HepG2 (cell line): ENCODE measurements at regions not wholly inside any gene's neighbourhood (a gene's known extent, or its start where the extent isn't known, plus 50 kb on each side); places are given as distances from the start of the nearest gene placed in this dataset.

Experiments
- CREB1 ChIP-seq, 2 experiments: fragments of 450-650 bp in 1 of 2; IDR thresholded peaks; 2 replicates each; pipeline ENCODE4 v1.6.1; 2016 to 2017; ENCODE audit warnings: control low read depth in 1 of 2, mild to moderate bottlenecking in 1 of 2, missing compliant biosample characterization in 1 of 2, missing genetic modification characterization in 1 of 2
- DNMT1 ChIP-seq: sonication (generic); formaldehyde crosslinking; IDR thresholded peaks from 2 replicates; pipeline ENCODE4 v1.5.1; 2020; ENCODE audit warnings: mild to moderate bottlenecking, missing genetic modification reagents
- DNMT3B ChIP-seq: conservative IDR thresholded peaks from 2 replicates; pipeline ENCODE4 v1.6.1; 2016; ENCODE audit warnings: missing biosample characterization, control low read depth
- DPF2 ChIP-seq: sonication (generic); formaldehyde crosslinking; IDR thresholded peaks from 2 replicates; pipeline ENCODE4 v1.4.0; 2020; ENCODE audit warnings: mild to moderate bottlenecking, low read depth, missing genetic modification reagents, borderline replicate concordance
- FOXA3 ChIP-seq: IDR thresholded peaks from 2 replicates; pipeline ENCODE4 v1.6.1; 2016; ENCODE audit warnings: missing genetic modification reagents, missing compliant biosample characterization
- GZF1 ChIP-seq: sonication (generic); formaldehyde crosslinking; IDR thresholded peaks from 2 replicates; pipeline ENCODE4 v1.5.1; 2020; ENCODE audit warnings: mild to moderate bottlenecking, missing genetic modification reagents
- HIVEP1 ChIP-seq: sonication (generic); formaldehyde crosslinking; IDR thresholded peaks from 2 replicates; pipeline ENCODE4 v1.4.0; 2020; ENCODE audit warnings: mild to moderate bottlenecking, missing genetic modification reagents
- JARID2 ChIP-seq: sonication (generic); formaldehyde crosslinking; IDR thresholded peaks from 2 replicates; pipeline ENCODE4 v1.8.1; 2023; ENCODE audit warnings: missing genetic modification reagents, inconsistent platforms; ENCODE audit not compliant: insufficient replicate concordance
- MXD4 ChIP-seq: IDR thresholded peaks from 2 replicates; pipeline ENCODE4 v1.6.1; 2016; ENCODE audit warnings: mild to moderate bottlenecking, missing biosample characterization, missing genetic modification reagents
- TAF15 ChIP-seq: fragments of 200-400 bp; formaldehyde crosslinking; IDR thresholded peaks from one replicate; pipeline ENCODE4 v1.6.1; 2018; ENCODE audit warnings: mild to moderate bottlenecking, low read depth, low read length; ENCODE audit not compliant: poor library complexity, severe bottlenecking
- TBL1XR1 ChIP-seq: fragments of 150-350 bp; IDR thresholded peaks from 2 replicates; pipeline ENCODE4 v1.6.1; 2014; ENCODE audit warnings: borderline replicate concordance, low read length; ENCODE audit not compliant: partially characterized antibody
- ZFP36L2 ChIP-seq: sonication (generic); formaldehyde crosslinking; IDR thresholded peaks from 2 replicates; pipeline ENCODE4 v1.4.0; 2020; ENCODE audit warnings: missing genetic modification reagents
- ZNF205 ChIP-seq: IDR thresholded peaks from 2 replicates; pipeline ENCODE4 v1.6.1; 2018; ENCODE audit warnings: missing biosample characterization, missing genetic modification reagents
- ZNF235 ChIP-seq: sonication (generic); formaldehyde crosslinking; IDR thresholded peaks from 2 replicates; pipeline ENCODE4 v1.8.1; 2023; ENCODE audit warnings: mild to moderate bottlenecking, missing genetic modification reagents, borderline replicate concordance
- ZNF747 ChIP-seq: sonication (generic); formaldehyde crosslinking; IDR thresholded peaks from 2 replicates; pipeline ENCODE4 v1.8.1; 2023; ENCODE audit warnings: missing genetic modification reagents, mild to moderate bottlenecking, borderline replicate concordance
- ZNF788 ChIP-seq: sonication (generic); formaldehyde crosslinking; IDR thresholded peaks from 2 replicates; pipeline ENCODE4 v1.5.0; 2020; ENCODE audit warnings: mild to moderate bottlenecking, missing genetic modification reagents, borderline replicate concordance
- TF ChIP-seq, protein P1 (sequence below): fragments of 450-650 bp; IDR thresholded peaks from 2 replicates; pipeline ENCODE4 v1.6.1; 2017
- TF ChIP-seq, protein P2 (sequence below): sonication (generic); formaldehyde crosslinking; IDR thresholded peaks from 2 replicates; pipeline ENCODE4 v1.9.0; 2021; ENCODE audit warnings: missing genetic modification reagents, borderline replicate concordance
- TF ChIP-seq, protein P3 (sequence below): sonication (generic); formaldehyde crosslinking; IDR thresholded peaks from 2 replicates; pipeline ENCODE4 v1.8.1; 2023; ENCODE audit warnings: mild to moderate bottlenecking, missing genetic modification reagents, borderline replicate concordance
- TF ChIP-seq, protein P4 (sequence below): sonication (generic); formaldehyde crosslinking; IDR thresholded peaks from 2 replicates; pipeline ENCODE4 v1.4.0; 2020; ENCODE audit warnings: missing genetic modification reagents
- TF ChIP-seq, protein P5 (sequence below): sonication (generic); formaldehyde crosslinking; IDR thresholded peaks from 2 replicates; pipeline ENCODE4 v1.4.0; 2020; ENCODE audit warnings: mild to moderate bottlenecking, missing genetic modification reagents
- TF ChIP-seq, protein P6 (sequence below): sonication (generic); formaldehyde crosslinking; IDR thresholded peaks from 2 replicates; pipeline ENCODE4 v1.9.0; 2022; ENCODE audit warnings: missing genetic modification reagents, mild to moderate bottlenecking, borderline replicate concordance

DNA sequence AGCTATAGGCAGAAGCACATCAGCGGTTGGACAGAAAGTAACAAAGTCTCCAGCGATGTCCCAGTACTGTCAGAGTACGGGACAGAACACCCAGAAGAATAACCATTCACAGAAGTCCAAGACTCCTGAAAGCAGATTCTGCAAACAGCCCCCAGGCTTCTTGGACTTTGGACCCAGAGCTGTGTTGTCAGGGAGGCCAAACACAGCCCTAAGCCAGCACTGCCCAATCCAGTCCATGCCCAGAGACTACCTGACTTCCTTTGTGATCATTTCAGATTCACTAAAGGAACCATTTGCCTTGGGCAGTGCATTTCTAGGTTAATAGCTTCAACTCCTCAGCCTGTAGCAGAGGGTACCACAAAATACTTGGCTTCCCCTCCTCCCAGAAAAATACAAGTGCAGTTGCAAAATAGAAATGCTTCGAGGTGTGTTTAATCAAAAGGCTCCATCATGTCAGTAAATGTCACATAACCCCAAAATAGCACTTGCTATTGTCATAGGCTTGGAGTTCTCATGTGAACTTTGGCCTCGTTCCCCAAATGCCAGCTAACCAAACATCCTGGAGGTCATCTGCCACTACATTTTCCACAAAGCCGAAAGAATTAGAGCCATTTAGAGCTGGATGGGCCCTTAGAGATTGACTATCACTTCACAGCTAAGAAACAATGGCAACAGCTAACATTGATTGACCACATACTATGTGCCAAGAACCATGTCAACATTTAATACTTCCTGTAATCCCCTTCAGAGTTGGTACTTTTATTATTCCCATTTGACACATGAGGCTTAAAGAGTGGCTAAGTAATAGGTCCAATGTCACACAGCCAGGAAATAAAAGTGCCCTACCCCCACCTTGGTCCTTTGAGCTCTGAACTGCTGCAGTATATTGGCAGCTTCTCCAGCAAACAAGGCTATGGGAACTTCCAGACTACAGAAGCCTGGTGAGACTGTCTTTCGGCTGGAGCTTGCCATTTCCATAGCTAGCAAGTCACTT lies 329.9 kb downstream of the FOXO1 start (continued):
- TF ChIP-seq MXD4 (CRISPR knock-in tag) (0 out of 2 replicates have a peak, but pooled peaks have one; percentile 41), GZF1 (CRISPR knock-in tag) (no peak), DNMT3B (CRISPR knock-in tag) (no peak), DPF2 (CRISPR knock-in tag) (0 out of 2 replicates have a peak, but pooled peaks have one; percentile 22), ZNF205 (CRISPR knock-in tag) (no peak), ZNF235 (CRISPR knock-in tag) (no peak), DNMT1 (CRISPR knock-in tag) (no peak), FOXA3 (CRISPR knock-in tag) (peak; percentile 32), ZNF747 (CRISPR knock-in tag) (peak; percentile 60; the same call in 1 of the 2 replicates), HIVEP1 (CRISPR knock-in tag) (no peak), JARID2 (CRISPR knock-in tag) (no peak), ZFP36L2 (no peak), ZNF788 (CRISPR knock-in tag) (peak; percentile 36; the same call in 1 of the 2 replicates), CREB1 (IDR thresholded peaks at IDR 0.05) (no peak), CREB1 (CRISPR knock-in tag; IDR thresholded peaks at IDR 0.05) (no peak), TAF15 (no peak), TBL1XR1 (no peak)
- TF ChIP-seq, protein P1, sequence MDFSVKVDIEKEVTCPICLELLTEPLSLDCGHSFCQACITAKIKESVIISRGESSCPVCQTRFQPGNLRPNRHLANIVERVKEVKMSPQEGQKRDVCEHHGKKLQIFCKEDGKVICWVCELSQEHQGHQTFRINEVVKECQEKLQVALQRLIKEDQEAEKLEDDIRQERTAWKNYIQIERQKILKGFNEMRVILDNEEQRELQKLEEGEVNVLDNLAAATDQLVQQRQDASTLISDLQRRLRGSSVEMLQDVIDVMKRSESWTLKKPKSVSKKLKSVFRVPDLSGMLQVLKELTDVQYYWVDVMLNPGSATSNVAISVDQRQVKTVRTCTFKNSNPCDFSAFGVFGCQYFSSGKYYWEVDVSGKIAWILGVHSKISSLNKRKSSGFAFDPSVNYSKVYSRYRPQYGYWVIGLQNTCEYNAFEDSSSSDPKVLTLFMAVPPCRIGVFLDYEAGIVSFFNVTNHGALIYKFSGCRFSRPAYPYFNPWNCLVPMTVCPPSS, result no peak
- TF ChIP-seq, protein P2, sequence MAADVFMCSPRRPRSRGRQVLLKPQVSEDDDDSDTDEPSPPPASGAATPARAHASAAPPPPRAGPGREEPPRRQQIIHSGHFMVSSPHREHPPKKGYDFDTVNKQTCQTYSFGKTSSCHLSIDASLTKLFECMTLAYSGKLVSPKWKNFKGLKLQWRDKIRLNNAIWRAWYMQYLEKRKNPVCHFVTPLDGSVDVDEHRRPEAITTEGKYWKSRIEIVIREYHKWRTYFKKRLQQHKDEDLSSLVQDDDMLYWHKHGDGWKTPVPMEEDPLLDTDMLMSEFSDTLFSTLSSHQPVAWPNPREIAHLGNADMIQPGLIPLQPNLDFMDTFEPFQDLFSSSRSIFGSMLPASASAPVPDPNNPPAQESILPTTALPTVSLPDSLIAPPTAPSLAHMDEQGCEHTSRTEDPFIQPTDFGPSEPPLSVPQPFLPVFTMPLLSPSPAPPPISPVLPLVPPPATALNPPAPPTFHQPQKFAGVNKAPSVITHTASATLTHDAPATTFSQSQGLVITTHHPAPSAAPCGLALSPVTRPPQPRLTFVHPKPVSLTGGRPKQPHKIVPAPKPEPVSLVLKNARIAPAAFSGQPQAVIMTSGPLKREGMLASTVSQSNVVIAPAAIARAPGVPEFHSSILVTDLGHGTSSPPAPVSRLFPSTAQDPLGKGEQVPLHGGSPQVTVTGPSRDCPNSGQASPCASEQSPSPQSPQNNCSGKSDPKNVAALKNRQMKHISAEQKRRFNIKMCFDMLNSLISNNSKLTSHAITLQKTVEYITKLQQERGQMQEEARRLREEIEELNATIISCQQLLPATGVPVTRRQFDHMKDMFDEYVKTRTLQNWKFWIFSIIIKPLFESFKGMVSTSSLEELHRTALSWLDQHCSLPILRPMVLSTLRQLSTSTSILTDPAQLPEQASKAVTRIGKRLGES (CRISPR knock-in tag), result no peak
- TF ChIP-seq, protein P3, sequence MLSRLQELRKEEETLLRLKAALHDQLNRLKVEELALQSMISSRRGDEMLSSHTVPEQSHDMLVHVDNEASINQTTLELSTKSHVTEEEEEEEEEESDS (CRISPR knock-in tag), result no peak
- TF ChIP-seq, protein P4, sequence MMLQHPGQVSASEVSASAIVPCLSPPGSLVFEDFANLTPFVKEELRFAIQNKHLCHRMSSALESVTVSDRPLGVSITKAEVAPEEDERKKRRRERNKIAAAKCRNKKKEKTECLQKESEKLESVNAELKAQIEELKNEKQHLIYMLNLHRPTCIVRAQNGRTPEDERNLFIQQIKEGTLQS (CRISPR knock-in tag), result no peak
- TF ChIP-seq, protein P5, sequence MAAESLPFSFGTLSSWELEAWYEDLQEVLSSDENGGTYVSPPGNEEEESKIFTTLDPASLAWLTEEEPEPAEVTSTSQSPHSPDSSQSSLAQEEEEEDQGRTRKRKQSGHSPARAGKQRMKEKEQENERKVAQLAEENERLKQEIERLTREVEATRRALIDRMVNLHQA (CRISPR knock-in tag), result no peak
- TF ChIP-seq, protein P6, sequence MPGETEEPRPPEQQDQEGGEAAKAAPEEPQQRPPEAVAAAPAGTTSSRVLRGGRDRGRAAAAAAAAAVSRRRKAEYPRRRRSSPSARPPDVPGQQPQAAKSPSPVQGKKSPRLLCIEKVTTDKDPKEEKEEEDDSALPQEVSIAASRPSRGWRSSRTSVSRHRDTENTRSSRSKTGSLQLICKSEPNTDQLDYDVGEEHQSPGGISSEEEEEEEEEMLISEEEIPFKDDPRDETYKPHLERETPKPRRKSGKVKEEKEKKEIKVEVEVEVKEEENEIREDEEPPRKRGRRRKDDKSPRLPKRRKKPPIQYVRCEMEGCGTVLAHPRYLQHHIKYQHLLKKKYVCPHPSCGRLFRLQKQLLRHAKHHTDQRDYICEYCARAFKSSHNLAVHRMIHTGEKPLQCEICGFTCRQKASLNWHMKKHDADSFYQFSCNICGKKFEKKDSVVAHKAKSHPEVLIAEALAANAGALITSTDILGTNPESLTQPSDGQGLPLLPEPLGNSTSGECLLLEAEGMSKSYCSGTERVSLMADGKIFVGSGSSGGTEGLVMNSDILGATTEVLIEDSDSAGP (CRISPR knock-in tag), result no peak
